SK-N-SH (cell line): ENCODE measurements at regions not wholly inside any gene's neighbourhood (a gene's known extent, or its start where the extent isn't known, plus 50 kb on each side); places are given as distances from the start of the nearest gene placed in this dataset.

Experiments used
- CTCF ChIP-seq: fragments of 200-600 bp; sonication (generic); IDR thresholded peaks from 2 replicates; pipeline ENCODE4 v1.6.1; 2017; ENCODE audit warnings: antibody characterized with exemption, mild to moderate bottlenecking, moderate library complexity
- GABPA ChIP-seq: IDR thresholded peaks from 2 replicates; pipeline ENCODE4 v1.4.0; 2012; ENCODE audit warnings: low read depth, mild to moderate bottlenecking
- MAX ChIP-seq: IDR thresholded peaks from 2 replicates; pipeline ENCODE4 v1.4.0; 2012; ENCODE audit warnings: low read depth
- MEF2A ChIP-seq: IDR thresholded peaks from 2 replicates; pipeline ENCODE4 v1.4.0; 2012; ENCODE audit warnings: low read depth, borderline replicate concordance
- RAD21 ChIP-seq: IDR thresholded peaks from 2 replicates; pipeline ENCODE4 v1.6.1; 2012; ENCODE audit warnings: mild to moderate bottlenecking, low read length
- RCOR1 ChIP-seq: fragments of 150-350 bp; IDR thresholded peaks from 2 replicates; pipeline ENCODE4 v1.6.1; 2017; ENCODE audit warnings: antibody characterized with exemption, low read length
- USF2 ChIP-seq: fragments of 150-350 bp; IDR thresholded peaks from 2 replicates; pipeline ENCODE4 v1.6.1; 2017; ENCODE audit warnings: antibody characterized with exemption, low read length, low read depth, borderline replicate concordance

- TF ChIP-seq MAX: no peak
- no peak for TF ChIP-seq CTCF
- TF ChIP-seq MEF2A: no peak
- TF ChIP-seq USF2: no peak
- no peak for TF ChIP-seq RCOR1
- TF ChIP-seq RAD21: no peak
- no peak for TF ChIP-seq GABPA
Measured at GRCh38 chr18:39172695-39173421, 1607.3 kb upstream of the CELF4 start.
